Endothelial cell of umbilical vein (primary cell): ENCODE measurements at regions not wholly inside any gene's neighbourhood (a gene's known extent, or its start where the extent isn't known, plus 50 kb on each side); places are given as distances from the start of the nearest gene placed in this dataset.

Source experiments
- BruUV-seq: library from RNA; stranded (reverse); fragments of 400-500 nt; replicated peaks from 2 replicates; lab custom pipeline; 2021; lab: Mats Ljungman, UMichigan
- CTCF ChIA-PET: fragments of 300-600, 350-600 bp; sonication (Branson Sonifier 250); formaldehyde crosslinking; loops from one replicate; lab custom pipeline; 2021; ENCODE audit warnings: antibody characterized with exemption, inconsistent platforms; lab: Charles Lee
- POLR2A ChIA-PET: fragments of 300-600, 350-600 bp; sonication (Branson Sonifier 250); formaldehyde crosslinking; loops from one replicate; lab custom pipeline; 2021; ENCODE audit warnings: antibody characterized with exemption, inconsistent platforms; lab: Charles Lee
- DNase-seq: peaks from one replicate; pipeline ENCODE4 v3.0.0-alpha.2; 2011; ENCODE audit warnings: low read depth, low spot score
- FAIRE-seq: peaks from 2 replicates; lab custom pipeline; 2011; peaks lifted over from hg19 to GRCh38; lab: Jason Lieb, UNC
- H2AFZ ChIP-seq: 2 replicates; pipeline ENCODE4 v1.6.0; 2012; ENCODE audit warnings: low read depth, low read length, control low read depth, inconsistent platforms
- H3K27ac ChIP-seq: 2 replicates; pipeline ENCODE4 v1.5.1; 2011; ENCODE audit warnings: low read depth, mild to moderate bottlenecking, control low read depth, low read length, moderate library complexity; ENCODE audit not compliant: insufficient read depth
- H3K27me3 ChIP-seq, 2 experiments: 2 replicates each; pipeline versions ENCODE4 v1.6.0 to v1.6.1; 2011; ENCODE audit warnings: low read length in 2 of 2, mixed read lengths in 1 of 2; ENCODE audit not compliant: control insufficient read depth in 2 of 2, insufficient read depth in 2 of 2
- H3K36me3 ChIP-seq, 2 experiments: 2 replicates in 1 of 2; 3 replicates in 1 of 2; pipeline ENCODE4 v1.5.1; 2011; ENCODE audit warnings: low read length in 2 of 2, mild to moderate bottlenecking in 1 of 2, moderate library complexity in 1 of 2; ENCODE audit not compliant: control insufficient read depth in 2 of 2, insufficient read depth in 2 of 2; ENCODE audit errors: extremely low read depth in 1 of 2
- H3K4me1 ChIP-seq: 3 replicates; pipeline ENCODE4 v1.5.1; 2011; ENCODE audit warnings: mild to moderate bottlenecking, low read length; ENCODE audit not compliant: control insufficient read depth, insufficient read depth; ENCODE audit errors: extremely low read depth
- H3K4me2 ChIP-seq: 2 replicates; pipeline ENCODE4 v1.6.1; 2011; ENCODE audit warnings: low read length, control low read depth, mixed read lengths; ENCODE audit not compliant: insufficient read depth
- H3K4me3 ChIP-seq, 3 experiments: fragments of 200-600 bp in 1 of 3; sonication (generic), shearing (Covaris generic) in 1 of 3; replicated peaks in 1 of 3; 2 replicates each; pipeline ENCODE4 v1.5.1; 2011 to 2016; ENCODE audit warnings: control low read depth in 3 of 3, low read length in 3 of 3, mild to moderate bottlenecking in 2 of 3, inconsistent platforms in 1 of 3, low read depth in 1 of 3, moderate library complexity in 1 of 3; ENCODE audit not compliant: insufficient read depth in 1 of 3
- H3K79me2 ChIP-seq: 2 replicates; pipeline ENCODE4 v1.6.0; 2012; ENCODE audit warnings: low read length, inconsistent platforms; ENCODE audit not compliant: control insufficient read depth, insufficient read depth
- H3K9ac ChIP-seq: replicated peaks from 2 replicates; pipeline ENCODE3; 2011; ENCODE audit warnings: low read length, control low read depth; ENCODE audit not compliant: insufficient read depth; ENCODE audit errors: extremely low read depth
- H3K9me1 ChIP-seq: replicated peaks from 3 replicates; pipeline ENCODE4 v1.6.0; 2011; ENCODE audit warnings: mild to moderate bottlenecking, low read length; ENCODE audit not compliant: control insufficient read depth, insufficient read depth; ENCODE audit errors: extremely low read depth
- H3K9me3 ChIP-seq: replicated peaks from 2 replicates; pipeline ENCODE4 v1.5.1; 2012; ENCODE audit warnings: low read length, inconsistent platforms; ENCODE audit not compliant: control insufficient read depth, insufficient read depth
- H4K20me1 ChIP-seq: replicated peaks from 2 replicates; pipeline ENCODE3; 2011; ENCODE audit warnings: mild to moderate bottlenecking, low read length; ENCODE audit not compliant: control insufficient read depth, insufficient read depth; ENCODE audit errors: extremely low read depth
- CTCF ChIP-seq, 2 donors: IDR thresholded peaks; 1 replicate in 1 of 2; 2 replicates in 1 of 2; pipeline ENCODE4 v1.5.1; 2011; ENCODE audit warnings: low read length in 2 of 2, mild to moderate bottlenecking in 2 of 2, moderate library complexity in 2 of 2, control low read depth in 1 of 2, inconsistent platforms in 1 of 2, low read depth in 1 of 2; ENCODE audit not compliant: insufficient read depth in 1 of 2; ENCODE audit errors: extremely low read depth in 1 of 2
- EZH2 ChIP-seq: IDR thresholded peaks from 2 replicates; pipeline ENCODE4 v1.6.1; 2012; ENCODE audit warnings: borderline replicate concordance, low read depth, mild to moderate bottlenecking, moderate library complexity, low read length, inconsistent platforms; ENCODE audit not compliant: severe bottlenecking
- FOS ChIP-seq: IDR thresholded peaks from 2 replicates; pipeline ENCODE4 v1.6.1; 2011; ENCODE audit warnings: mild to moderate bottlenecking, low read length, moderate library complexity, borderline replicate concordance; ENCODE audit not compliant: insufficient read depth
- GATA2 ChIP-seq: IDR thresholded peaks from 2 replicates; pipeline ENCODE4 v1.7.0; 2011; ENCODE audit warnings: low read depth, mild to moderate bottlenecking, moderate library complexity, mixed read lengths, low read length; ENCODE audit not compliant: insufficient read length, insufficient read depth
- JUN ChIP-seq: IDR thresholded peaks from 2 replicates; pipeline ENCODE4 v1.6.1; 2011; ENCODE audit warnings: borderline replicate concordance, low read depth; ENCODE audit not compliant: insufficient read length, insufficient read depth
- MAX ChIP-seq: IDR thresholded peaks from 2 replicates; pipeline ENCODE4 v1.6.1; 2011; ENCODE audit not compliant: insufficient read depth, insufficient read length
- MYC ChIP-seq: IDR thresholded peaks from one replicate; pipeline ENCODE4 v1.6.1; 2011; ENCODE audit warnings: mild to moderate bottlenecking, low read depth, low read length
- POLR2A ChIP-seq: IDR thresholded peaks from 2 replicates; pipeline ENCODE4 v1.6.1; 2012; ENCODE audit warnings: low read depth, mild to moderate bottlenecking, control low read depth, low read length
- POLR2AphosphoS5 ChIP-seq: IDR thresholded peaks from 2 replicates; pipeline ENCODE4 v1.6.1; 2012; ENCODE audit warnings: low read depth, mild to moderate bottlenecking, control low read depth, low read length, moderate library complexity; ENCODE audit not compliant: insufficient read depth
- dilution Hi-C: fragments of 300-500 bp; cut with MboI; formaldehyde crosslinking; loops from one replicate; pipeline ENCODE4 v1.15.0; 2019; ENCODE audit warnings: low sequenced_read_pairs; ENCODE audit not compliant: extremely low pct_ligation_motif_present
- intact Hi-C: fragments of 100-400 bp; cut with micrococcal nuclease; formaldehyde crosslinking; loops from one replicate; pipeline ENCODE4 v1.10.0; 2022

- no peaks in the 10 kb centered on the region for H3K27me3 ChIP-seq
- intact Hi-C loops = no loop called here
- no peak for FAIRE-seq
Observed at GRCh38 chr10:42691361-42692120, 53.2 kb upstream of the ZNF33B start.

More at GRCh38 chr10:42691361-42692120, 53.2 kb upstream of the ZNF33B start:
- ChIA-PET CTCF (no interaction called here), POLR2A (no interaction called here)
- dilution Hi-C loops = no loop called here
- Histone ChIP-seq H3K4me3 (no peak overlapping the region), H4K20me1 (no peaks in the 10 kb centered on the region), H3K27ac (no peak overlapping the region), H3K4me2 (no peak overlapping the region), H2AFZ (no peak overlapping the region), H3K36me3 (no peaks in the 10 kb centered on the region), H3K9me3 (no peaks in the 10 kb centered on the region), H3K79me2 (no peaks in the 10 kb centered on the region), H3K9ac (no peak overlapping the region), H3K4me1 (no peaks in the 10 kb centered on the region), H3K9me1 (no peaks in the 10 kb centered on the region)
- BruUV-seq = no TSS peak
- no peak for DNase-seq
- no peak for TF ChIP-seq GATA2
- TF ChIP-seq MAX = no peak
- no peak for TF ChIP-seq CTCF (IDR thresholded peaks at IDR 0.05; ENCODE audit: extremely low read depth in 1 of 2, insufficient read depth in 1 of 2, low read depth in 1 of 2, low read length in 2 of 2)
- no peak for TF ChIP-seq POLR2AphosphoS5
- no peak for TF ChIP-seq FOS
- no peak for TF ChIP-seq MYC
- TF ChIP-seq POLR2A = no peak
- TF ChIP-seq JUN = no peak
- no peak for TF ChIP-seq EZH2
